ENCODE measurements at regions not wholly inside any gene's neighbourhood (a gene's known extent, or its start where the extent isn't known, plus 50 kb on each side); places are given as distances from the start of the nearest gene placed in this dataset.

GRCh38 chr18:11372163-11372562 is 222.8 kb upstream of the PIEZO2 start:
- Mint-ChIP-seq H3K9me3 (ENCODE audit: low read depth) (no peaks in the 10 kb centered on the region), H3K4me1 (ENCODE audit: low read depth) (peaks cover 5% of the 10 kb centered on the region), H3K4me3 (ENCODE audit: unreplicated experiment) (no peak overlapping the region), H3K27ac (ENCODE audit: unreplicated experiment) (no peak overlapping the region), H3K36me3 (ENCODE audit: low read depth) (peaks cover 2% of the 10 kb centered on the region), H3K27me3 (ENCODE audit: low read depth) (no peaks in the 10 kb centered on the region)
- TF ChIP-seq, protein P1, sequence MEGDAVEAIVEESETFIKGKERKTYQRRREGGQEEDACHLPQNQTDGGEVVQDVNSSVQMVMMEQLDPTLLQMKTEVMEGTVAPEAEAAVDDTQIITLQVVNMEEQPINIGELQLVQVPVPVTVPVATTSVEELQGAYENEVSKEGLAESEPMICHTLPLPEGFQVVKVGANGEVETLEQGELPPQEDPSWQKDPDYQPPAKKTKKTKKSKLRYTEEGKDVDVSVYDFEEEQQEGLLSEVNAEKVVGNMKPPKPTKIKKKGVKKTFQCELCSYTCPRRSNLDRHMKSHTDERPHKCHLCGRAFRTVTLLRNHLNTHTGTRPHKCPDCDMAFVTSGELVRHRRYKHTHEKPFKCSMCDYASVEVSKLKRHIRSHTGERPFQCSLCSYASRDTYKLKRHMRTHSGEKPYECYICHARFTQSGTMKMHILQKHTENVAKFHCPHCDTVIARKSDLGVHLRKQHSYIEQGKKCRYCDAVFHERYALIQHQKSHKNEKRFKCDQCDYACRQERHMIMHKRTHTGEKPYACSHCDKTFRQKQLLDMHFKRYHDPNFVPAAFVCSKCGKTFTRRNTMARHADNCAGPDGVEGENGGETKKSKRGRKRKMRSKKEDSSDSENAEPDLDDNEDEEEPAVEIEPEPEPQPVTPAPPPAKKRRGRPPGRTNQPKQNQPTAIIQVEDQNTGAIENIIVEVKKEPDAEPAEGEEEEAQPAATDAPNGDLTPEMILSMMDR (IDR thresholded peaks at IDR 0.05), result no peak
- no peak for DNase-seq (ENCODE audit: low spot score)

GRCh38 chr18:11369556-11369955 is 220.2 kb upstream of the PIEZO2 start:
- H3K27me3 Mint-ChIP-seq (ENCODE audit: low read depth), result no peaks in the 10 kb centered on the region
- no peak overlapping the region for H3K27ac Mint-ChIP-seq (ENCODE audit: unreplicated experiment)
- no peaks in the 10 kb centered on the region for H3K9me3 Mint-ChIP-seq (ENCODE audit: low read depth)
- H3K4me3 Mint-ChIP-seq (ENCODE audit: unreplicated experiment), result no peak overlapping the region
- peaks cover 2% of the 10 kb centered on the region for H3K36me3 Mint-ChIP-seq (ENCODE audit: low read depth)
- H3K4me1 Mint-ChIP-seq (ENCODE audit: low read depth), result peaks cover 14% of the 10 kb centered on the region
- TF ChIP-seq, protein P1 (IDR thresholded peaks at IDR 0.05), result no peak
- no peak for DNase-seq (ENCODE audit: low spot score)

DNA sequence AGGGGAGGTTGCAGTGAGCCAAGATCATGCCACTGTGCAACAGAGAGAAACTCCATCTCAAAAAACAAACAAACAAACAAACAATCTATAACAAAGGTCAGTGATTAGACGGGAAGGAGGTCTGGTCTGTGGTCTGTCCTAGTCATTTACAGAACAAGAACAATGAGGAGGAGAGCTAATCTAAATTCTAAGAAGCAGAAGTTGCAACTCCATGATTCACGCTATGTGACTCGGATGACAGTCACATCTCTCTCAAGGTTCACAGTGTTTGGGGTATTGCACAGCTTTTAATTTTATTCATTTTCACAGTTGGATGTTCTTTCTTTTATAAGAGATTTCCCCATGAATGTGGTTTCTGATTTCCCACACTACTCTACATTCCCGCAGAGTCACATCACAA is 218.7 kb upstream of the PIEZO2 start:
- H3K27ac Mint-ChIP-seq (ENCODE audit: unreplicated experiment), result no peak overlapping the region
- H3K4me3 Mint-ChIP-seq (ENCODE audit: unreplicated experiment), result no peak overlapping the region
- peaks cover 2% of the 10 kb centered on the region for H3K36me3 Mint-ChIP-seq (ENCODE audit: low read depth)
- peaks cover 14% of the 10 kb centered on the region for H3K4me1 Mint-ChIP-seq (ENCODE audit: low read depth)
- H3K27me3 Mint-ChIP-seq (ENCODE audit: low read depth), result no peaks in the 10 kb centered on the region
- no peaks in the 10 kb centered on the region for H3K9me3 Mint-ChIP-seq (ENCODE audit: low read depth)
- TF ChIP-seq, protein P1 (IDR thresholded peaks at IDR 0.05), result no peak
- DNase-seq (ENCODE audit: low spot score), result no peak

GRCh38 chr18:11367351-11367750 is 218.0 kb upstream of the PIEZO2 start:
- Mint-ChIP-seq H3K4me3 (ENCODE audit: unreplicated experiment) (no peak overlapping the region), H3K27me3 (ENCODE audit: low read depth) (no peaks in the 10 kb centered on the region), H3K9me3 (ENCODE audit: low read depth) (no peaks in the 10 kb centered on the region), H3K4me1 (ENCODE audit: low read depth) (peaks cover 14% of the 10 kb centered on the region), H3K36me3 (ENCODE audit: low read depth) (peaks cover 2% of the 10 kb centered on the region), H3K27ac (ENCODE audit: unreplicated experiment) (no peak overlapping the region)
- TF ChIP-seq, protein P1 (IDR thresholded peaks at IDR 0.05), result no peak
- DNase-seq (ENCODE audit: low spot score), result no peak

GRCh38 chr18:11366410-11366809 is 217.0 kb upstream of the PIEZO2 start:
- Mint-ChIP-seq H3K36me3 (ENCODE audit: low read depth) (peaks cover 2% of the 10 kb centered on the region), H3K9me3 (ENCODE audit: low read depth) (no peaks in the 10 kb centered on the region)
- no peak for DNase-seq (ENCODE audit: low spot score)

More at GRCh38 chr18:11366410-11366809, 217.0 kb upstream of the PIEZO2 start:
- Mint-ChIP-seq H3K4me1 (ENCODE audit: low read depth) (peaks cover 14% of the 10 kb centered on the region), H3K4me3 (ENCODE audit: unreplicated experiment) (no peak overlapping the region), H3K27ac (ENCODE audit: unreplicated experiment) (peak overlapping the region; percentile 79), H3K27me3 (ENCODE audit: low read depth) (no peaks in the 10 kb centered on the region)
- TF ChIP-seq, protein P1 (IDR thresholded peaks at IDR 0.05), result no peak

All from chondrocyte (in vitro differentiated cells).